LNCAP (cell line): ENCODE measurements at regions not wholly inside any gene's neighbourhood (a gene's known extent, or its start where the extent isn't known, plus 50 kb on each side); places are given as distances from the start of the nearest gene placed in this dataset.

ENCODE experiments used
- CTCF ChIP-seq: fragments of 450-650 bp; IDR thresholded peaks from 2 replicates; pipeline ENCODE4 v1.5.1; 2017; ENCODE audit warnings: mild to moderate bottlenecking

- no peak for TF ChIP-seq CTCF
Measured at GRCh38 chr2:122929347-122929746, 1095.7 kb upstream of the CNTNAP5 start.

- TF ChIP-seq CTCF: no peak
Measured at GRCh38 chr2:122935506-122935905, 1089.6 kb upstream of the CNTNAP5 start.

- TF ChIP-seq CTCF: no peak
Measured at GRCh38 chr2:122939796-122940195, 1085.3 kb upstream of the CNTNAP5 start.

- TF ChIP-seq CTCF: no peak
Measured at GRCh38 chr2:122949523-122949922, 1075.6 kb upstream of the CNTNAP5 start.

GRCh38 chr2:122955776-122956175, 1069.3 kb upstream of the CNTNAP5 start:
- TF ChIP-seq CTCF: no peak

DNA sequence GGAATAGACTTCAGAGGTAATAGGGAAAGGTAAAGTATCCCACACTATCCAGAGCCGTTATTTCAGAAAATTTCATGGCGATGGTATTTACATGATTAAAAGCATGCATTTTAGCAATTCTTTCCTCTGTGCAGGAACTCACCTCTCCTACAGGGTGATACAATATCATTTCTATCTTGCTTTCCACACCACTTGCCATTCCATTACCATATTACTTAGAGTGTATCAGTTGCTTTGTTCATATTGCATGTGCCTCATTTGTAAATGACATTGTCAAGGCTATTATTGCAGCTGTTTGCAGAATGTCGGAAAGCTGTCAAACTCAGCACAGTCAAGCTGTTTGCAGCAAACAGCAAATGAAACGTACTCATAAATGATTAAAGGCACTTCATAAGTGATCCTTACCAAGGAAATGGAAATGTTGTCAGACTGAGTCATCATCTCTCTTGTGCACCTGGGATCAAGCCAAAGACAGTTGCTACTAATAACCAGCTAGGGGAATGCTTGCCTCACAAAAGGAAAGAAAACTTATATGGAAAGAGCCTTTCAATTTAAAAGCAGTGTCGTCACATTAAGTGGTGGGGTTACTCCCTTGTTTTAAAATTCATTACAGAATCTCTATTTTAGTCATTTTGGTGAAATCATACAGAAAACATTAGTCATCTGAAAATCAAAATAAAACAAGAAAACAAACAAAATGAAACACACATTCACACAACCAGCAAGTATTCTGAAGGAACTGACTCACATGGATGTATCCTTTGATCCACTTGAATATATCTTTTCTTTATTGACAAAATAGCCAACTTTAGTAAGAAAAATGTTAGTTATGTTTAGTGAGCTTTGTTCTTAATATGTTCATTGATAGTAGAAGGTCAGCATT, 1064.1 kb upstream of the CNTNAP5 start:
- peak; percentile 25; the same call in 1 of the 2 replicates for TF ChIP-seq CTCF

GRCh38 chr2:122966461-122966860, 1058.6 kb upstream of the CNTNAP5 start:
- no peak for TF ChIP-seq CTCF
